Kidney (tissue), 13 donors: ENCODE measurements at regions not wholly inside any gene's neighbourhood (a gene's known extent, or its start where the extent isn't known, plus 50 kb on each side); places are given as distances from the start of the nearest gene placed in this dataset.

ENCODE experiments used
- DNase-seq, 5 donors: peaks; one replicate each; pipeline ENCODE4 v3.0.0-alpha.2; 2013 to 2020
- FAIRE-seq: peaks from 2 replicates; lab custom pipeline; 2012; peaks lifted over from hg19 to GRCh38; lab: Jason Lieb, UNC
- H3K27ac ChIP-seq, 2 donors: one replicate each; pipeline ENCODE4 v1.7.0; 2013; ENCODE audit warnings: low read depth in 2 of 2, low read length in 2 of 2, inconsistent platforms in 1 of 2
- H3K27me3 ChIP-seq: one replicate; pipeline ENCODE4 v1.7.1; 2013; ENCODE audit warnings: low read length, inconsistent platforms; ENCODE audit not compliant: control insufficient read depth, insufficient read depth
- H3K36me3 ChIP-seq, 3 donors: one replicate each; pipeline versions ENCODE4 v1.7.0 to v1.7.1; 2013; ENCODE audit warnings: low read length in 3 of 3, control low read depth in 1 of 3, inconsistent platforms in 1 of 3; ENCODE audit not compliant: insufficient read depth in 3 of 3, control insufficient read depth in 2 of 3
- H3K4me1 ChIP-seq, 3 donors: one replicate each; pipeline versions ENCODE4 v1.7.0 to v1.7.1; 2013; ENCODE audit warnings: low read length in 3 of 3, inconsistent platforms in 1 of 3, low read depth in 1 of 3; ENCODE audit not compliant: control insufficient read depth in 2 of 3, insufficient read depth in 2 of 3
- H3K4me3 ChIP-seq, 3 donors: one replicate each; pipeline versions ENCODE4 v1.7.0 to v1.8.1; 2013; ENCODE audit warnings: low read length in 3 of 3, control low read depth in 1 of 3, inconsistent platforms in 1 of 3
- H3K9ac ChIP-seq, 3 donors: one replicate each; pipeline versions ENCODE4 v1.7.0 to v1.7.1; 2013; ENCODE audit warnings: low read length in 3 of 3, control low read depth in 1 of 3, inconsistent platforms in 1 of 3
- H3K9me3 ChIP-seq, 3 donors: one replicate each; pipeline versions ENCODE4 v1.7.0 to v1.7.1; 2013; ENCODE audit warnings: low read length in 3 of 3, control low read depth in 1 of 3, inconsistent platforms in 1 of 3; ENCODE audit not compliant: control insufficient read depth in 2 of 3, insufficient read depth in 1 of 3
- intact Hi-C: fragments of 100-400 bp; cut with DNase I; formaldehyde crosslinking; loops from one replicate; pipeline ENCODE4 v1.11.1; 2022
- TF ChIP-seq, protein P1 (sequence below): IDR thresholded peaks from 3 replicates; pipeline ENCODE4 v1.5.1; 2012; ENCODE audit warnings: mild to moderate bottlenecking, moderate library complexity, borderline replicate concordance; ENCODE audit not compliant: insufficient read depth; ENCODE audit errors: extremely low read depth
- donor health status: control.
- donor health status: control.
- donor health status: control.
- donor health status: control.
- donor health status: control.
- donor health status: DM: yes; HTN: yes; CAD: no.
- donor health status: Normal renal cell carcinoma (clear cell type).

DNA sequence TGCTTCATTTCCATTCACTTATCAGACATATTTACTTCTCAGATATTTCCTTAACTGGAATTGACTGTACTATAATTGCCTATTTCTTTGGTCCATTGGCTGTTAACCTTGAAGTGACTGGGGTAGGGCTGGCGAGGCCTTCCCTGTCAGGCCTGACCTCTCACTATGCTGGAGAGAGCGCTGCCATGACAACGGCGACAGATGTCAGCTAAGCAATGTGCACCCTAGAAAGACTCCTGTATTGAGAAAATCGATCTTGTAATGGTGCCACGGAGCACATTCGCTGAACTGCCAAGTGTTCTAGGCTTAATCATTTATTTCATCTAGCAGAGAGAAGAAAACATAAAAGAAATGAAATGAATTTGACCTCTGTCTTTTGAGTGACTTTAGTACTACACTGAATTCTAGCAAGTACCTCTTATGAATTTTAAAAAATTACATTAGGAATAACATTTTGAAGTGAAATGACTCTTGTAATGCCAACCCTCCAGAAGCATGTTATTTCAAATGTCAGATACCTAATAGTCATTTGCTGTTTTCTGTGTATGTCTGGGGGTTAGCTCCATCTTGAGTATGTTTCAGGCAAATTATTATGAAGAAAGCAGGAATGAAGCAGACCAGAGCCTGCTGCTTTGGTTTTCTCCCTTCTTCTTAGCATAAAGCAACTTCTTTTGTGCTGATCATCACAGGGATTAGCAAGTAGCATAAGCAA lies 148.0 kb downstream of the SNX10 start:
- Histone ChIP-seq H3K4me1 (peaks cover 0 to 19% (median 0%) of the 10 kb centered on the region in 3 donors), H3K9ac (no peak overlapping the region), H3K9me3 (no peaks in the 10 kb centered on the region), H3K27ac (no peak overlapping the region), H3K36me3 (no peaks in the 10 kb centered on the region), H3K27me3 (no peaks in the 10 kb centered on the region), H3K4me3 (no peak overlapping the region)
- TF ChIP-seq, protein P1, sequence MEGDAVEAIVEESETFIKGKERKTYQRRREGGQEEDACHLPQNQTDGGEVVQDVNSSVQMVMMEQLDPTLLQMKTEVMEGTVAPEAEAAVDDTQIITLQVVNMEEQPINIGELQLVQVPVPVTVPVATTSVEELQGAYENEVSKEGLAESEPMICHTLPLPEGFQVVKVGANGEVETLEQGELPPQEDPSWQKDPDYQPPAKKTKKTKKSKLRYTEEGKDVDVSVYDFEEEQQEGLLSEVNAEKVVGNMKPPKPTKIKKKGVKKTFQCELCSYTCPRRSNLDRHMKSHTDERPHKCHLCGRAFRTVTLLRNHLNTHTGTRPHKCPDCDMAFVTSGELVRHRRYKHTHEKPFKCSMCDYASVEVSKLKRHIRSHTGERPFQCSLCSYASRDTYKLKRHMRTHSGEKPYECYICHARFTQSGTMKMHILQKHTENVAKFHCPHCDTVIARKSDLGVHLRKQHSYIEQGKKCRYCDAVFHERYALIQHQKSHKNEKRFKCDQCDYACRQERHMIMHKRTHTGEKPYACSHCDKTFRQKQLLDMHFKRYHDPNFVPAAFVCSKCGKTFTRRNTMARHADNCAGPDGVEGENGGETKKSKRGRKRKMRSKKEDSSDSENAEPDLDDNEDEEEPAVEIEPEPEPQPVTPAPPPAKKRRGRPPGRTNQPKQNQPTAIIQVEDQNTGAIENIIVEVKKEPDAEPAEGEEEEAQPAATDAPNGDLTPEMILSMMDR, result no peak
- peak in 2 of 5 donors; percentile 24 to 41 for DNase-seq
- no peak for FAIRE-seq
- intact Hi-C loops, result no loop called here

DNA sequence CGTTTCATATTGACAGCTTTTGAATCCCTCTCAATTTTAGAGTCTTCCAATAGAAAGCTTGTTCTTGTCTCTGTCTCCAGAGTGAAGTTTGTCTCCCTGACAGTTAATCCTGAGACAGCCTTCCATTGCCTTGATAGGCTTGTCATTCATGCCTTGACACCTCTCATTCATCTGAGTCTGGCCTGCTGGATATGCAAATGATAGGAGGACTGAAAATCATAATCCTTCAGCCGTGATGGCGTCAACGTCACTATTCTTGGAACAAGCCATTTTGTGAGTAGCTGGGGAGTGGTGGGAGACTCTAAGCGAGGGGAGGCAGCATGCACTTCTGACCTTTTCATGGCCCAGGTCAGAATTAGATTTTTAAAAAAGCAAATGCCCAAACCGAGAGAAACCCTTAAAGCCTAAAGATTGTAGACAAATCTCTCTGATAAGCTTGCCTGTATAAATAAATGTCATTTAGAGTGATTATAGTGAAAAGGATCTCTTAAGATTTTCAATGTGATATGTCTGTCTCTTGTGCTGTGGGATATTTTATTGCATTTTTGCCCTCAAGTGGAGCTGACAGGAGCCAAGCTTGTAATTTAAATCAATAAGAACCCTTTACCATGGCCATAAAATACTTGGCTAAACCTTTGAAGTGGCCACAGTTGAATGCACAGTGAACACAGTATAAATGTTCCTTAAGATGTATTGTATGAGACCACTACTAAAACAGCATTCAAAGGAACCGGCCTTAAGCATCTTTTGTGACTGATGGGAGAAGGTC lies 148.8 kb downstream of the SNX10 start:
- no peaks in the 10 kb centered on the region for H3K36me3 ChIP-seq
- H3K27me3 ChIP-seq, result no peaks in the 10 kb centered on the region
- intact Hi-C loops, result no loop called here
- H3K27ac ChIP-seq, result no peak overlapping the region
- TF ChIP-seq, protein P1, result no peak
- no peak overlapping the region for H3K9ac ChIP-seq
- peaks cover 0 to 19% (median 0%) of the 10 kb centered on the region in 3 donors for H3K4me1 ChIP-seq
- FAIRE-seq (no peak), DNase-seq (peak in 3 of 5 donors; percentile 26 to 92 (median 89))
- H3K4me3 ChIP-seq, result no peak overlapping the region
- H3K9me3 ChIP-seq, result no peaks in the 10 kb centered on the region

DNA sequence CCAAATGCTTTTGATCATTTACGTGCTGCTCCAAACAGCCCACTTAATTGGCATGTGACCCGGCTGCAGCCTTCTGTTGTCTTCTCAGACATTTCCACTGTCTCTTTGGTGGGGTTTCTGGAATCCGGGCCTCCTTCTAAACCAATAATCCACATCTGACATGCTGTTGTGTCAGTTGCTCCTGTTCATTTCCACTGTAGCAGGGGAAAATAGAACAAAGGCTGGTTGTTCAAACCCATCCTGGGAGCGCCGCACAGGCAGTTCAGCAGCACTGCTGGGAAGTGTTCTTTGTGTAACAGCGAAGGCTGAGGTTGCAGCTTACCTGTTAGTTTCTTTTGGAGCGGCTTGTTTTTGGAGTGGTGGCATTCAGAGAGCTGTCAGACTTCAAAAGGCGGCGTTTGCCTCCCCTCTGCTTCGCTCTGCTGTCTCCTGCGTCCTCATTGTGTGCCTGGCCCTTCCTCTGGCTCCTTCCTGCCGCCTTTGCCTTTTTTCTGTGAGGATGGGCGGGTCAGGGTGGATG lies 149.4 kb downstream of the SNX10 start:
- Histone ChIP-seq H3K4me3 (no peak overlapping the region), H3K4me1 (peaks cover 0 to 19% (median 0%) of the 10 kb centered on the region in 3 donors), H3K27ac (no peak overlapping the region), H3K36me3 (no peaks in the 10 kb centered on the region), H3K27me3 (no peaks in the 10 kb centered on the region), H3K9ac (no peak overlapping the region), H3K9me3 (no peaks in the 10 kb centered on the region)
- DNase-seq (peak in 3 of 5 donors; percentile 55 to 82 (median 56)), FAIRE-seq (no peak)
- intact Hi-C loops, result no loop called here
- TF ChIP-seq, protein P1, result no peak
